ENCODE measurements at regions not wholly inside any gene's neighbourhood (a gene's known extent, or its start where the extent isn't known, plus 50 kb on each side); places are given as distances from the start of the nearest gene placed in this dataset.

DNA sequence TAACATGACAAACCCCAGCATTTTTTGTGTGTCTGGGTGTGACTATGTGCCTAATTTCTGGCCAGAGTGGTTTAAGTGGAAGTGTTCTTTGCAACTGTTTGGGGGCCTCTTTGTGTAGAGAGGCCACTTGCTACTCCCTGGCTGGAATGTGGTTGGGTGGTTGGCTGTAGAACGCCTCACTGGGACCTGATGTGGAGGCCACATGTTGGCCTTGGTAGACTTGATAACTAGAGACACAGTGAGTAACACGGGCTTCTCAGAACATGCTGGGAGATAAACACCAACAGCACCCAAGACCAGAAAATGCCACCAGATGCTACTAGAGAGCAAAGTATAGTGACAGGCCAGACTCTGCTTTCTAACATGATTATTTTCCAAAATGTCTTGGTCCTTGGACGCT, 111.2 kb upstream of the ZFP64 start:
- TF ChIP-seq, protein P1, sequence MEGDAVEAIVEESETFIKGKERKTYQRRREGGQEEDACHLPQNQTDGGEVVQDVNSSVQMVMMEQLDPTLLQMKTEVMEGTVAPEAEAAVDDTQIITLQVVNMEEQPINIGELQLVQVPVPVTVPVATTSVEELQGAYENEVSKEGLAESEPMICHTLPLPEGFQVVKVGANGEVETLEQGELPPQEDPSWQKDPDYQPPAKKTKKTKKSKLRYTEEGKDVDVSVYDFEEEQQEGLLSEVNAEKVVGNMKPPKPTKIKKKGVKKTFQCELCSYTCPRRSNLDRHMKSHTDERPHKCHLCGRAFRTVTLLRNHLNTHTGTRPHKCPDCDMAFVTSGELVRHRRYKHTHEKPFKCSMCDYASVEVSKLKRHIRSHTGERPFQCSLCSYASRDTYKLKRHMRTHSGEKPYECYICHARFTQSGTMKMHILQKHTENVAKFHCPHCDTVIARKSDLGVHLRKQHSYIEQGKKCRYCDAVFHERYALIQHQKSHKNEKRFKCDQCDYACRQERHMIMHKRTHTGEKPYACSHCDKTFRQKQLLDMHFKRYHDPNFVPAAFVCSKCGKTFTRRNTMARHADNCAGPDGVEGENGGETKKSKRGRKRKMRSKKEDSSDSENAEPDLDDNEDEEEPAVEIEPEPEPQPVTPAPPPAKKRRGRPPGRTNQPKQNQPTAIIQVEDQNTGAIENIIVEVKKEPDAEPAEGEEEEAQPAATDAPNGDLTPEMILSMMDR (IDR thresholded peaks at IDR 0.05), result no peak
- no peak for TF ChIP-seq EP300 (IDR thresholded peaks at IDR 0.05)

All from esophagus muscularis mucosa (tissue), 3 donors.